ENCODE measurements at regions not wholly inside any gene's neighbourhood (a gene's known extent, or its start where the extent isn't known, plus 50 kb on each side); places are given as distances from the start of the nearest gene placed in this dataset.

DNA sequence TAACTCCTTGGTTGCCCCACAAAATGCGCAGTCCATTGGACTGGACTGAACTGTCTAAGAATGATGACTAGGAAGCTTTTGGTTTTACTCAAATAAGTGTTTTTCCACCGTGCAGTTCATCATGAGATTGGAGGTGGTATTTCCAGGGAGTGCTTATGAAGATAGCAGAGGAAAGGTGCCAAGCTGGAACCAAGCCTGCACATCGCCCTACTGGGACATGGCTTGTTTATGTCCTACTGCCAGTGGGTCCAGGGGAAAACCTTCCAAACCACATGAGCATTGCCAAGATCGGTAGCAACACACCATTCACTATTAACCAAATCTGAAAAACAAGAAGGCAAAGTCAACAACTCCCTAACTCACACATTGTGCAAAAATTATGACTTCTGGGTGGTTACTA lies 54.7 kb upstream of the DSCAM start:
- no peak for DNase-seq

DNA sequence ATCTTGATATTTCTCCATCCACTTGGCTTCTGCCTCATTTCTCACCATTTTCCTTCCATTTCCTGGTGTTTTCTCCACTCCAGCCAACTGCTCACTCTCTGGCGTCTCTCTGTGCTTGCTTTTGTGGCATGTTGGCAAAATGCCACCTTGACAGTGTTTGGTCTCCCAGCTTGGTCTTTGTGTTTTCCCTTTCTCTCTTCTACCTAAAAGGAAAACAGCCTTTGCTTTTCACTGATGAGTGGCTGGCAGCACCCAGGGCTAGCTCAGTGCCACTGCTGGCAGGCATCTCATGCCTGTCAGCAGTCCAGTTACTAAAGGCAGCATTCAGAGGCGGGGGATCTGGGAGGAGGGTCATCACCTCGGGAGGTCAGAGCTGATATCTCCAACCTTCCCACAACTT lies 55.3 kb upstream of the DSCAM start:
- DNase-seq: no peak

DNA sequence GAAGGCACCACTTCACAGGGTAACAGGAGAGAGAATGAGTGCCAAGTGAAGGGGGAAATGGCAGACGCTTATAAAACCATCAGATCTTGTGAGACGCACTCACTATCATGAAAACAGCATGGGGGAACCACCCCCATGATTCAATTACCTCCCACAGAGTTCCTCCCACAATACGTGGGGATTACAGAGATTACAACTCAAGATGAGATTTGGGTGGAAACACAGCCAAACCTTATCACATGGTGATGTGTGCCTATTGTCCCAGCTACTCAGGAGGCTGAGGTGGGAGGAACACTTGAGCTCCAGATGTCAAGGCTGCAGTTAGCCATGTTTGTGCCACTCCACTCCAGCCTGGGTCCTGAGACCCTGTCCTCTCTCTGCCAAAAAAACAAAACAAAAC lies 56.0 kb upstream of the DSCAM start:
- DNase-seq: no peak

DNA sequence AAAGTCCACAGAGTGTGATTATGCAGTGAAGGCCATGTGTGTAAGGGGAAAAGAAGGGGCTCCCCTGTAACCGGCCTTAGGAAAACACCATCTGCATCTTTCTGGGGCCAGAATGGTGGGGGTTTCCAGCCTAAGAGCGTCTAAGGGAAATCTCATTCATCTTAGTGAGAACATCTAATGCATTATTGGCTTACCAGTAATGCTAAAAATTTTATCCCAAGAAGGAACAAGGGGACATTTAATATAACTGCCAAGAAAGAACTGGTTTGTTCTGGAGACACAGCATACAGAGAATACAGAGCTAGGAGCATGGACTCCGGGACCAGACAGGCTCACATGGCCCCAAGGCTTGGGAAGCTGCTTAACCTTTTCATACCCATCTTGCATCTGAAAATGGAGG lies 58.3 kb upstream of the DSCAM start:
- no peak for DNase-seq

DNA sequence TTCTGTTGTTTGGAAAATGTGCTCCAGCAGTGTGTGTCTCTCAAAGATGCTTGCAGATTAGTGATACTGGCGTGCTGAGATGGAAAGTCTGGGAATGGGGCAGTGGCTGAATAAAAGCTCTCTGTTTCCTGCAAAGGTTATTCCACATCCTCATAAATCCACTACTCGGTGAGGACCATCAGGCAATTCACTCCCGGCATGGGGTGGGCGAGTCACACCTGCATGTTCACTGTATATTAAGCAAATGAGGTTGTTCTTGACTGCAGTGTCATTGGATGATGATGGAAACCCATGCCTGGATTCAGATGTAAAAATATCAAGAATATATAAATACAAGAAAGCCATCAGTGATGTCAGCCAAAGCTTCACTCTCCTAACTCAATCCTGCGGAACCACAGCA lies 65.4 kb upstream of the DSCAM start:
- DNase-seq: no peak

DNA sequence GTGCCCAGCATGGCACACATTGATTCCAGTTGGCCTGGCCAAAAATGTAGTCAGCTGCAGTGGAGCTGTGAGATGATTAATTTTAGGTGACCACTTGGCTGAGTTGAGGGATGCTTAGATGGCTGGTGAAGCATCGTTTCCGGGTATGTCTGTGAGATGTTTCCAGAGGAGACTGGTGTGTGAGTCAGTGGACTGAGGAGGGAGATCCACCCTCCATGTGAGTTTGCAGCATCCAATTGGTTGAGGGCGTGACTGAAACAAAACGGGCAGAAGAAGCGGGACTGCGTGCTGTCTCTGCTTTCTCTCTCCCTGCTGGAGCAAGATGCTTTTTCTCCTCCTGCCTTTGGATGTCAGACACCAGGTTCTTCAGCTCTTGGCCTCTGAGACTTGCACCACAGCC lies 68.2 kb upstream of the DSCAM start:
- no peak for DNase-seq

DNA sequence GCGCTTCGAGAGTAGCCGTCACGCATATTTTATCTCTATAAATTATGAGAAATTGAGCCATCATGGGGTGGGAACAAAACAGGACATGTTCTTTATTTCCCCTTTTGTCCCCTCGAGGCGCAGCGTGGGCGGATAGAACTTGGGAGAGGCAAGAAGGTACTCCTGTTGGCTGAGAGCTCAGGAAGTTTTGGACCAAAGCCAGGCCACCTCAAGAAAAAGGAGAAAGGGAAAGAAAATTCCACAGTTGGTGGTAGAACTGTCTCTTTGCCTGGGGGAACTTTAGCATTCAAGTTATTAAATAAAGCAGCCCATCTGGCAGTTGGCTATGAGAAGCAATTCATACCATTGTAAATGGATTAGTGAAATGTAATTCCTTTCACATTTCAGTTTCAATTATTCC lies 76.4 kb upstream of the DSCAM start:
- no peak for DNase-seq

DNA sequence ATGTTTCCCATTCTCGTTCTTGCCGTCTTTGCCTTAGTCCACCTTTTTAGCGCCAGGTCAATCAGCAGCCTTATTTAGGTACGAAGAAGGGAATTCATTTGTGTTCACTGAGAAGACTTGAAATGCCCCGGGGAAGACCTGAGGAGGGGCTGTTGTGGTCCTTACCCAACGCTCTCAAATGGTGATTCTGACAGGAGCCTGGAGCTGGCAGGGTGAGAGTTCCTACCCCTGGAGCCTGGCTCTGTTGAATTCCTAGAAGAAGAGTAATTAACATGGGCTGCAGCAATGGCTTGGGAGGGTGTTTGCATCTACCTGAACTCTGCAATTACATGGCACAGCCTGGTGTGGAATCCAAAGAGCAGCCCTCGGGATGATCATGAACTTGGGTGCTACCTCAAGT lies 76.9 kb upstream of the DSCAM start:
- DNase-seq: no peak

DNA sequence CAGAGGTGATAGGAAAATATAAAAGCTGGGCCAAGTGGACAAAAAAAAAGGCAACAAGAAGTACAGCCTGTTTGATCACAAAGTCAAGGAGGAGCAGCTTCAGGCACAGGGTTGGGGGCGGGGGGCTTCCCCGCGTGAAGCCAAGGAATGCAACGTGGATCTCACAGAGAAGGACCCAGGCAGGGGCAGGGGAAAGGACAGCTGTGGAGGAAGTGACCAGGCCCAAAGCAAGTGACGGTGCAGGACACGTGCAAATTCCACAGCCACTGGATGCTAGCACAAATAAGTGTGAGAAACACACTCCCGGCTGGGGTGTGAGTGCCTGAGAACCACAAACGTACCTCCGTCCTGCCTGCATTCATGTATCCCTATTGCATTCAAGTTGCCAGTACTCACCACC lies 77.7 kb upstream of the DSCAM start:
- no peak for DNase-seq

DNA sequence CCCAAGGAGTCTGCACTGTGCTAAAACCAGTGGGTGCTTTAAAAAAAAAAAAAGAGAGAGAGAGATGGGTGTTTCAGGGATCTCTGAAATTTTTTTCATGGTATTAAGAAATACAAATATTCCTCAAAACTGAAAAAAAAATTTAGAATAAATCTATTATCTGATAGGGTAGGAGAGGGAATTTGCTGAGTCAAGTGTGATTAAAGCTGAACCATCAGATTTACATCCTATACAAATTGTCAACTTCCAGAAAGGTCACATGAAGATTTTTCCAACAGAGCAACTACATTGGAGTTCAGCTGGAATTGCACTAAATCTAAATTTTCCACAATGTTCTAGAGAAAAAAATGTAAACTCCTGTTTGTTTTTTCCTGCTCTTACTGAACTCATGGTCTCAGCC lies 79.3 kb upstream of the DSCAM start:
- no peak for DNase-seq

DNA sequence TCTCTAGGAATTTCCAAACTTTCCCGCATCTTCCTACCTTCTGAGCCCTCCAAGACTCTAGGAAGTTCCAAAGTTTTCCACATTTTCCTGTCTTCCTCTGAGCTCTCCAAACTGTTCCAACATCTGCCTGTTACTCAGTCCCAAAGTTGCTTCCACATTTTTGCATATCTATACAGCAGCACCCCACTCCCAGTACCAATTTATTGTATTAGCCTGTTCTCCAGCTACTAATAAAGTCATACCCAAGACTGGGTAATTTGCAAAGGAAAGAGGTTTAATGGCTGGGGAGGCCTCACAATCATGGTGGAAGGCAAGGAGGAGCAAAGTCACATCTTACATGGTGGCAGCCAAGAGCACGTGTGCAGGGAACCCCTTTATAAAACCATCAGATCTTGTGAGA lies 82.9 kb upstream of the DSCAM start:
- no peak for DNase-seq

DNA sequence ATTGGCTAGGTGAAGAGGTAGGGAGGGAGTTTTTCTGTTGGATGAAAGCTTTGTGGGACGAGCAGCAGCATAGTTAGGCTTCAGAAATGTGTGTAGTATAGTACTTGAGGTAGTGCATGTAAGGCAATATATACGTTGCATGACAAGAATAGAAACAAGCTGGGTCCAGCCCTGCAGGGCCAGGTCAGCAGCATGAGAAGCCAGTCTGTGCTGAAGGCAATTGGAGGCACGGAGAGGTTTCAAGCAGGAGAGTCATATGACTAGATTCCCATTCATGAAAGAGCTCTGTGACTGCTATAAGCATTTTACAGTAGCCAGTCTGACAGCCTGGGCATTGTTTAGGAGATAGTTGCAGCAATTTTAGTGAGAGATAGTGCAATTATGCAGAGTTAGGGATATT lies 84.2 kb upstream of the DSCAM start:
- no peak for DNase-seq

DNA sequence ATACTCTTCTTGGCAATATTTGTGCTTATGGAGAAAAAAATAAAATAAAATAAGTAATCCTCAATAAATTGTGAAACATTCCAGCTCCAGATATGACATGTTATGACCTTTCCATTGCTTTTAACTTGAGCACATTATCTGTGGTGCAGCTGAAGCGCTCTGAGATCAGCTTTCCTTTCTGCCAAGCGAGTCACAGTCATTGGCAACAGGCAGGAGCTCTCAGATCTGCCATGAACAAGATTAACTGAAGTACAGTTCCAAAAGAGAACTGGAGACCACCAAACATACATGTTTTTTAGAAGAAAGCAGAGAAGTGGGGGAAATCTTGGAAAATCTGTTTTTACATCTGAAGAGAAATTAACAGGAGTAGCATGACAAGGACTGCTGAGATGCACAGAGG lies 89.2 kb upstream of the DSCAM start:
- no peak for DNase-seq

DNA sequence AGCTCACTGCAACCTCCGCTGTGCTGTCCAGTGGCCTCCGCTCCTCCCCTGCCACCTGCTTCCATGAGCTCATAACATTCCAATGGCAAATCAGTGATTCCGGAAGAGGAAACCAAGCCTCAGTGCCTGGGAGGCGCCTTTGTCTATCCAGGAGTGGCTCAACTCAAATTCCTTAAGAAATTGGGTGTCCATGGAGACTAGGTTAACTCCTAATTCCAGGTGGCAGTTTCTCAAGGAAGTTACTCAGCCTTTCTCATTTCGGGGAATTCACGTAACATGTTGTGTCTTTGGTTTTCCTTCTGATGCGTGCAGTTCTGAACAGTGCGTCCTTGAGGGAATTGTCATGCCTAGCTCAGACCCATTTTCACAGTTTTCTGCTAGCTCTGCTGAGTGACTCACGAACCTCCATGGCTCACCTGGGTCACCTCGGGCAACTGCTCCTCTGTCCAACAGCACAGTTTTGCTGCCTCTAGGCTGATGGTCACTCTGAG lies 89.9 kb upstream of the DSCAM start:
- DNase-seq: no peak

DNA sequence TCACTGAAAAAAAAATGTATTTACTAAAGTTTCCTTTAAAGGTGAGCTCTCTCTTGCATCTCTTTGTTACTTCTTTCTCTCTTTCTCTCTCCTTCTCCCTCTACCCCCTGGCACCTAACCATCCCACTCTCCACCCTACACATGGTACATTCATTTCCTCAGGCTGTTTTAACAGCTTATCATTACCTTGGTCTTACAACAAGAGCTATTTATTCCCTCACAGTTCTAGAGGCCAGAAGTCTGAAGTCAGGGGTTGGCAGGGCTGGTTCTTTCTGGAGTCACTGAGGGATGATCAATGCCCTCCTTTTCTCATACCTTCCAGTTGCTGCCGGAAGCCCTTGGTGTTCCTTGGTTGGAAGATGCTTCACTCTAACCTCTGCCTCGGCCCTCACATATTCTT lies 91.1 kb upstream of the DSCAM start:
- no peak for DNase-seq

DNA sequence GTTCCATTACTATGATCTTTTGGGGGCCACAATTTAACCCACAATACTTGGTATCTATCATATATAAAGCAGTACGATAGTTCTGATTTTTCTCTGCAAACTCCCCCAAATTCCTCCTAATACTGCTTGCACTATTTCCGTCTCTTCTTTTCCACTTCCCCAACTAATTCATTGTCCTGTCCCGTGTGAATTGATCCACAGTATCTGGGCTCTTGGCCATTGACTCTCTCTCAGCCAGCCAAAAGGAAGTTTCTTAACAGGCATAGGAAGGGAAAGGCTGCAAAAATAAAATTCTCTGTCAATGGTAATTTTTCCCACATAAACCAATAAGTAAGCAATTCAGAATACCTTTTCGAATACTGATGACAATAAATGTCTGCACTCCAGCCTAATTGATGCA lies 91.7 kb upstream of the DSCAM start:
- DNase-seq: no peak

DNA sequence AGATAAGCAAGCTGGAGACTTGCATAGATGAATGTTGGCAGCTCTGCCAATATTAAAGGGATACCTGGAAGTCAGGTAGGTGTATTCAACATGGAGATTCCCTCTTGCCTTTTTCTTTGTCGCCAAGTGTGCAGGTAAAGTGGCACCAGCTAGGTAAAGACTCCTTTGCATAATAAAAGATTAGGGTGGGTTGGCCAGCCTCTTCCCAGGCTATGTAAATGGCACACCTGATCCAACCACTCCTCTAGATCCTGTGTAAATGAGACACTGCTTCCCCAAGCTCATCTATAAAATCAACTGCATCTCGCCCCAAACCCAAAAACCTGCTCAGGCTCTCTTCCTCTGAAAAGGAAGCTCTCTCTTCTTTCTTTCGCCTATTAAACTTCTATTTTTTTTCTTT lies 100.8 kb upstream of the DSCAM start:
- no peak for DNase-seq

DNA sequence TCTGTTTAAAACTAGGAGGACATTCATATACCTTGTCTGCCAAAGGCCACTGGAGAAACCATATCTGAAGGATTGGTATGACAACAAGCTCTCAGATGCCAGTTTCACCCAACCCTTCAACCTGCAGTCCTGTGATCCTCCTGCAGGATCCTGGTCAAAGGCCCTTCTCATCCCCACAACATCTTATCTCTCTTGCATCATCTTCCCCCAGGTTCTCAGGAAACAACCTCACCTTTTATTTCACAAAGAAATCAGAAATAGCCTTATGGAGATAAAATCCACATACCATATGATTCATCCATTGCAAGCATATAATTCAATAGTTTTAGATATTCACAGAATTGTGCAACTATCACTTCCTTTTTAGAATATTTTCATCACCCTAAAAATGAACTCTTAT lies 104.0 kb upstream of the DSCAM start:
- DNase-seq: no peak

DNA sequence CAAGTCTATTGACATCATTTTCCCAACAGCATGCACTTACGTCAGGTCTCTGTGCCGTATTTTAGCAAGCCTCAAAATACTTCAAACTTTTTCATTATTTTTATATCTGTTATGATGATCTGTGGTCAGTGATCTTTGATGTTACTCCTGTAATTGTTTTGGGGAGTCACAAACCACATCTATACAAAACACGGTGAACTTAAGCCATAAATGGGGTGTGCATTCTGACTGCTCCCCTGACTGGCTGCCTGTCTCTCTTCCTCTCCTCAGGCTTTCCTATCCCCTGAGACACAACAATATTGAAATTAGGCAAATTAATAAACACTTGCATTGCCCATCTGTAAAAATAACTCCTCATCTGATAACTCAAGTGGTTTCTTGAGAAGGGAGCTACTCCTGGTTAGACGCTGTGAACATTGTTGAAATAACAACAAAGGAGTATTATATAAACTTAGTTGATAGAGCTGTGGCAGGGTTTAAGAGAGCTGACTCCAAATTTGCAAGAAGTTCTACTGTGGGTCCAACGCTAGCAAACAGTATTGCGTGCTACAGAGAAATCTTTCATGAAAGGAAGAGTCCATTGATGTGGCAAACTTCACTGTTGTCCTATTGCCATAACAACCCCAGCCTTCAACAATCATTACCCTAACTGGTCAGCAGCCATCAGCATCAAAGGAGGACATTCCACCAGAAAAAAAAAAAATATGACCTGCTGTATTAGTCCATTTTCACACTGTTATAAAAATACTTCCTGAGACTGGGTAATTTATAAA lies 105.8 kb upstream of the DSCAM start:
- DNase-seq: no peak

DNA sequence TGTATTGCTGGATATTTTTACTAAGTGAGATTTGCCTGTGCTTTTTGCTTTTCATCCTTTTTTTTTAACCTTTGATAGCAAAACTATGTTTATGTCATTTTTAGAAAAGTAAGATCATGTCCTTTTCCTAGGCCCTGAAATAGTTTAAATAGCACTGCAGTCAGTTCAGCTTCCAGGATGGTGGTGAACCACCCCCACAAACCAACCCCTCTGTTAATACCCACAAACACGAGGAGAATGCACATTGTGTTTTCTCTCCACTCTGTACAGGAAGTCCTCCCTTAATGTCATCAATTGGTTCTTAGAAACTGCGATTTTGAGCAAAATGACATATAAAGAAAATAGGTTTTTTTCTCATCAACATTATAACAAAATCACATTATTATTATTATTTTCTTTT lies 117.7 kb upstream of the DSCAM start:
- DNase-seq: no peak

DNA sequence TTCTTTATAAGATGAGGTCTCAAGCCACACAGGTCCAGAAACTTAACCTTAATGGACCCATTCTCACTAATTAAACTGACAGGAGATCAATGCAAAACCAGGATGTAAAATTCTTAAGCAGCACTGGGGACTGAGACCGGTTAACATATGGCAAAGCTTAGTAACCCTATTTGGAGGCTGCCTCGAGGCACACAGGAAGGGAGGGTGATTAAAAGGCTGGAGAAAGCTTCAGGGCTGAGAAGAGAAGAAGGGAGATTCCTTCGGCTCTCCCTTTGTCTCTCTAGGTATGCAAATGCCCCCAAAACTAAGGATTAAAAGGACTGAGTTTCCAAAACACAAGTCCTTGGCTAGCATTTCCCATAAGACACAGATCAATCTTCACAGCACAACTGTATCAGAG lies 120.8 kb upstream of the DSCAM start:
- DNase-seq: no peak

DNA sequence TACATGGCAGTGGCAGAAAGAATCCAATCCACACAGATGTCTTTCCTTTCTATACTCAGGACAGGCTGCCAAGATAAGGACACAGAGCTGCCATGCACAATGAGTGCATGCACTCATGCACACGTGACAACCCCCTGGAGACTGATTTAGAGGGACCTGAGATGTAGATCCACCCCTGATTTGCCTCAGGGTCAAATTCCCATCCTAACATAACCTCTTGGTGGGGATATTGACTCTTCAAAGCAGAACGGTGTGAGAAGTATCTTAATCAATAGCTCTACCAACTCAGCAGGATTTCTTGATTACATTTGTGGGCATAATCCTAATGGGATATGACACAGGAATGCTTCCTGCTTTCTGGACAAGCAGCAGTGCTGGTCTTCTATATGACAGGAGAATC lies 125.2 kb upstream of the DSCAM start:
- DNase-seq: no peak

DNA sequence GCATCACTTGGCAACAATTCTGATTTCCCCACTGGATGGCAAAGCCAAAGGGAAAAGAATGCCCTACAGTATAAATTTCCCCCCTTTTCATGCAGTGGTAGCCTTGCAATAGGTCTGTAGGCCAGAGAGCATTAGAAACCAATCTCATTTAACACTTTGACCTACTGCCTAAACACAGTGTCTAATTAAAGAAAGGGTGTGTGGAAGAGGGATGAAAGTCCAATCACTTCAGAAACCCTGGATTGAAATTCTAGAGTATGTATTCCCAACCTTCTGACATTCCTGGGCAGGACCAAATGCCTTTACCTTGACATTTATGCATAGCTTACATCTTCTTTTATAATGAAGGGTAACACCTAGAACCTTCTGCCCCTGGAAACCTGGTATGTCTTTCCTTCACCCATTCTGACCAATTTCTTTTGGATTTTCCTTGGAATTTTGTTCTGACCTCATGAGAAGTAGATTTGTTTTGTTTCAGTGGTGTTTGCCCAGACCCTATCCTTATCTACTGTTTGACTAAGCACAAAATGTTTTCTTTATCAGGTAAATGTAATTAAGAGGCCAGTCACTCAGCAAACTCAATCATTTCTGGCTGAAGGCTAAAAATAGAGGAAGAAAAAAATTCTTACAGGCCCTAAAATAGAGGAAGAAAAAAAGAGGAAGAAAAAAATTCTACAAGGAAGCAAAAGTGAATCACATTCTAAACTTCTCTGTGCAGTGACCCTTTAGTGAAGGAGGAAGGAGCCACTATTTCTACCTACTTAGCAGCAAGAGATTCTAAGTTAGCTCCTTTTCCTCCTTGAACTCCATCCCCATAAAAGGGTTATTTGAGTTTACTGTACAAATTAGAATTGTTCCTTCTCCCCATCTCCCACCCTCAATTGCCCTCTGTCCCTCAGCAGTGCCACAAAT lies 129.5 kb upstream of the DSCAM start:
- peak; percentile 49 for DNase-seq

DNA sequence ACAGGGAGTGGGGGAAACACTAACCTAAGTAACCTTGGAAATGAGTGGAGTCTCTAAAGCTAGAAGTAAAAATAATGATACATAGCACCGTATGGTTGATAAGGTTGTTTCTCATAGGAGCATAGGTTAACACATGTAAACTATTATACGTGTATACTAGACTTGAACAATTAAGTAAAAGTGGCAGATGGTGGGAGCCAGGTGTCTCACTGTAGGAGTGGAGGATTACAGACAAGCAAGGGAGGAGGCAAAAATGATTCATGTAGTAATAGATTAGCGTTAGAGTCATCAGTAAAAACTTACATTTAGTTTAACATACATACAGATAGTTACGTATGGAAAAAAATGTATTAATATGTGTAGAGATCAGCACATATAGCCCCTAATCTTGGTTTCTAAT lies 138.4 kb upstream of the DSCAM start:
- no peak for DNase-seq

Measured in OCI-M1 (cell line).